Activated CD8-positive, alpha-beta memory T cell treated with anti-CD3 and anti-CD28 coated beads, Interleukin-2, amount 50 U/mL, for 4 hours (primary cell): ENCODE measurements at regions not wholly inside any gene's neighbourhood (a gene's known extent, or its start where the extent isn't known, plus 50 kb on each side); places are given as distances from the start of the nearest gene placed in this dataset.

ENCODE experiments used
- DNase-seq: peaks from one replicate; pipeline ENCODE4 v3.0.0-alpha.2; 2020

DNA sequence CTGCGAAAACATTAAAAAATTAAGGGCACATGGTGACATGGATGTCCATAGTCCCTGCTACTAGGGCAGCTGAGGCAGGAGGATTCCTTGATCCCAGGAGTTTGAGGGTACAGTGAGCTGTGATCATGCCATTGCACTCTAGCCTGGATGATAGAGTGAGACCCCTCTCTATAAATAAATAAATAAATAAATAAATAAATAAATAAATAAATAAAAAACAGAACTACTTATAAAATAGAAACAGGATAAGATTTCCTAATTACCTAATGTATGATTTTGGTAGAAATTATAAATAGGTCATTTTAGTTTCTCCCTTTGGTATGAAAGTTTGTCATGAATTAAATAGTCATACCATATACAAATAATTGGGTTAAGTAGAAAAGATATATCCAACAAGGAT lies 916.2 kb downstream of the GRIK2 start:
- DNase-seq: no peak

GRCh38 chr6:102300350-102300749 lies 906.8 kb downstream of the GRIK2 start:
- no peak for DNase-seq

GRCh38 chr6:102298051-102298450 lies 904.5 kb downstream of the GRIK2 start:
- no peak for DNase-seq
